ENCODE measurements at regions not wholly inside any gene's neighbourhood (a gene's known extent, or its start where the extent isn't known, plus 50 kb on each side); places are given as distances from the start of the nearest gene placed in this dataset.
"Not testable (repeated sequence)": the region's sequence is repeated elsewhere in the genome, so short reads cannot be mapped to it uniquely, and the experiment has no call there.

GRCh38 chr3:139116631-139117030 lies 71.9 kb upstream of the PRR23C start:
- not testable (repeated sequence) for DNase-seq

DNA sequence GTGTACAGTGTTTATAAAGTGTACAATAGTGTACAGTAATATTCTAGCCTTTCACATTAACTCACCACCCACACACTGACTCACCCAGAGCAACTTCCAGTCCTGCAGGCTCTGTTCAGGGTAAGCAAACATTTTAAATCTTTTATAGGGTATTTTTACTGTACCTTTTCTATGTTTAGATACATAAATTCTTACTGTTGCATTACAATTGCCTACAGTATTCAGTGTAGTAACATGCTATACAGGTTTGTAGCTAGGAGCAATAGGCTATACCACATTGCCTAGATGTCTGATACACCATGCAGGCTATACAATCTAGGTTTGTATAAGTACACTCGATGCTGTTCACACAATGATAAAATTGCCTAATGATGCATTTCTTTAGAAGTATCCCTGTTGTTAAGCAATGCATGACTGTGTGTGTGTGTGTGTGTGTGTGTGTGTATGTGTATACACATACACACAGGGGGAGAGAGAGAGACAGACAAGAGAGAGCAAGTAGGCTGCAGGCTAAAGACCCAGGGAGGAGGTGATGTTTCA lies 72.5 kb upstream of the PRR23C start:
- DNase-seq = no peak

DNA sequence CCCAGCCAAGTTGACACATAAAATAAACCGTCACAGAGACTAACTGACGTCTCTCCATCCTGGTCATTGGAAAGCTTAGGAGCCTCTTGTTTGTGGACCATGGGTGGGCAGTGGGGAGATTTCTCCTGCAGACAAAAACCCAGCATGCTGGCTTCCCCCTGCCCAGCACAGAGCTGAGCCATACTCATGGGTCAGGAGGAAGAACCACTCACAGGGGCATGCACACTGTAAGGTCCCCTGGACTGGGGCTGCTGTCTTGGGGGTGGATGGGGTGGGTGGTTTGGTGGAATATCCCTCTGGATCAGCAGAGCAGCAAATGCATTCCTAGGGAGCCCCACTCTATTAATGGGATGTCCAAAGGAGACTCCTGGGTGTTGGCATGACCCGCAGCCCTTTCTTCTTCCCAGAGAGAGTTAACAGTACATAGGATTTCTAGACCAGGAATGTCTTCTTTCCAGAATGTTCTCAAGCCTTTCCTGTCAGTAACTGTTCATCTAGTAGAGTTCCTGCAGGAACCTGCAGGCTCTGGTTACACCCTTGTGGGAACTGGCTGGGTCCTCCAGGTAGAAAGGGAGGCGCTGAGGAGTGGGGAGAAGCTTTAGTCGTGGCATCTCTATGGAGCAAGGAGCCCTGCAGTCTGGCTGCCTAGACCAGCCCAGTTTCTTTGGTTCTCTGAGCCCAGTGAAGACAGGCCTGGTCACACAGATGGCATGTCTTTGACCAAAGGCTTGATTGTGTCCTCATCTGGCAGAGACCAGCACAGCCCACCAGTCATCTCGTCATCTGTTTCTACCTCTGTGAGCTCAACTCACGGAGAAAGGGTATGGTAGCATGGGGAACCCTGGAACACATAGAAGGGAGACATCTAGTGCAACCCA lies 73.4 kb upstream of the PRR23C start:
- DNase-seq = no peak

DNA sequence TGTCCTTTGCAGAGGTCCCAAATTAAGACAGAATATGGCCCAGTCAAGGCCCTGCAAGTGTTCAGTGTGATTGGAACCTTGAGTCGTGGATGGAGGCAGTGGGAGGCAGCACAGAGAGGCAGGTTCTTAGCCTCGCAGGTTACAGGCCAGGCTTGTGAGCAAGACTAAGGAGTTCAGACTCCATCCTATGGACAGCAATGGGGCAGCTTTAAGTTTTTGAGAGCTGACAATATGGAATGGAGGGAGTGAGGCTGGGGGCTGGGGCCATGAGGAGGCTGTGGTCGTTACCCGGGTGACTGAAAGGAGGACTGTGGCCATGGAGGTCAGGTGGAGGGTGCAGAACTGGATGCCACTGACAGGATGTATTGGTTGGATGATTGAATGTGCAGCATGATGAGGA lies 74.1 kb upstream of the PRR23C start:
- DNase-seq = no peak

DNA sequence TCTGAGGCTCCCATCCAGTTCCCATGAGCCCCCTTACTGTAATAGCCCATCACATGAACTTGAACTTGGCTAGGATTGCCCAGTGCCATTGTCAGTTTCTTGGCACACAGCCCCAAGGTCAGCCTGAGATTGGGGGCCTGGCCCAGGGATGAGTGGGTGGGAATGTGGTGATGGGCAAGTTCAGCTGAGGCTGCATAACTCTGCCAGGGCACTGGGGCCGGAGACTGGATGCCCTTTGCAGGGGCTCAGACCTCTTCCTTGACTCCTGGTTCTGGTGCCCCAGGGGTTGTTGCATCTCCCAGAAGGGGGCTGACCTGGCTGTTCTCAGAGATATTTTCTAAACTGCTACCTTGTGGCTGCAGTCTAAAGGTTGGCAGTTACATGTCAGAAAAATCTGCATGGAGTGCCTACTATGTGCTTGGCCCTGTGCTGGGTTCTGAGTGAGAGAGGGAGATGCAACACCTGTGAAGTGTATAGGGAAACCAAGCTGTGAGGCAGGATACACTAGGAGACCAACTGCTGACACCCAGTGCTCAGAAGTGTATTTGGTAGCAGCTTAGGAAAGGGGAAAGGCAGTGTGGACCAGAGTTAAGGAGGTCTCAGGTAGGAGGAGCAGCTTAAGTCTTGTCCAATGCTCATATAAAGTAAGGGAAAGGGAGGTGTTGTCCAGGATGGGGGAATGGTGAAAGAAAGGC lies 74.8 kb upstream of the PRR23C start:
- DNase-seq = no peak

DNA sequence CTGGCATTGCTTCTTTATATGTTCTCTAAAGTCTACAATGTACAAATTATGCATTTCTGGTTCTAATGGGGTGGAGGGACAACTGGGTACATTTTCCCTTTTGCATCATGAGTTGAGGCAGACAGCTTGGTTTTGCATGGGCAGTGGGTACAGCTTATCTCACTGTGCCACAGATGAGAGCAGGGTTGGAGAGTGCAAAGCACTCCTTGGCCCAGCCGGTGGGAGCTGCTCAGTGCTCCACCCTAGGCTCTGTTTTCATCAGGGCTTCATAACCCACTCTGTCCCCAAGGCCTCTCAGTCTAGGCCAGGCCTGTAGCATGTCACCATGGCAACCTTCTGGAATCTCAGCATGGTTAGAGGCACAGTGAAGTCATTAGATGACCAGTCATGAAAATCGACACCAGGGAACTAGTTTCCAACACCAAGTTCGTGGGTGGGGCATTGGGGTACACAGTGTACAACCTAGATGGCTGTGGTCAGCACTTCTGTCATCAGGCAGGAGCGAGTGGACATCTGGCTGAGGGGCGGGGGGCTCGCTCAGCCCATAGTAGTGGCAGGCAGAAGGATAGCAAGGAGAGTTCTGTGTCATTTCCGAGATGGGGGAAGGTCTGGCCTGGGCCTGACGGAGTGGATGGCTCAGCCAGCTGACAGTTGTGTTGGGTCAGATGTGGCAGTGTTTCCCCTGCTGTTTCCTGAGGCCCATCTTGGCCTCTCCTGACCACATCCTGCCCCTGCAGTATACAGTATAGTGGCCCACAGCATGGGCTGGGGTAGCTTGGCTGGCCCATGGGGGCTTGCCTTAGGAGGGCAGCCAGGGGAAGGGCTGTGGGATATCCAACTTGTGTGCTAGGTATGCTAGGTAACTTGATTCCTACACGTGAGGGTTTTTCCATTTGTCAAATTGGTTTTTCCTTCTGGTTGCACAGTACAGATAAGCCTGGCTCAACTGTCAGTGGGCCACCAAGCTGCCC lies 75.7 kb upstream of the PRR23C start:
- DNase-seq = peak in 1 of 2 experiments; percentile 64

DNA sequence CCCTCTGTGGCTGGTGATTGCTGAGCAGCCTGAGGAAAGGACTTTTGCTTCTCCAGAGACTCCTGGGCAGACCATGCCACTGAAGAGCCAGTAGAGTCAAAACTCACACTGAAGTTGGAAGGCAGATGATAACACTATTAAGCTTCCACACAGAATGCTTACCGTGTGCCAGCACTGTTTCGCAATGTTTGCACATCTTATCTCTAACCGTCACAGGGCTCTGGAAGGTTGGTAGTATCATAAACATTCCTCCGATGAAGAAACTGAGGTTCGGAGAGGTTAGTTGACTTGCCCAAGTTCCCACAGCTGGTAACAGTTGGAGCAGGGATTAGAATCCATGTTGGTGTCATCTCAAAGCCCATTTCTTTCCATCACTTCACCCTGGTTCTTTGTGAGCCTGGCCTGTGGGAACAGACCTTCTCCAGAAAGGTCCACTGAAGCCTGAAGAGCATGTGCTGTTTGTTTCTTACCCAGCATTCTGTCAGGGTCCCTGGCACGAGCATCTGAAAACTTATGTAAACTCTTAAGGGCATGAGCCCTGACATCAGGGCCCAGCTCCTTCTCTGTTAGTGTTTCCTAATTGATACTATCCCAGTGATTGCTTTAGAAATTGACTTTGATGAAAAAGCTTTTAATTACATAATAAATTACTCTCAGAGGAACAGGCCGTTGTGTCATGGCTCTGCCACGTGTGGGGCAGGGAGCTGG lies 77.0 kb upstream of the PRR23C start:
- DNase-seq = no peak

- no peak for DNase-seq
Observed at GRCh38 chr3:139122221-139122581, 77.5 kb upstream of the PRR23C start.

GRCh38 chr3:139122612-139123011 lies 77.9 kb upstream of the PRR23C start:
- DNase-seq = no peak

DNA sequence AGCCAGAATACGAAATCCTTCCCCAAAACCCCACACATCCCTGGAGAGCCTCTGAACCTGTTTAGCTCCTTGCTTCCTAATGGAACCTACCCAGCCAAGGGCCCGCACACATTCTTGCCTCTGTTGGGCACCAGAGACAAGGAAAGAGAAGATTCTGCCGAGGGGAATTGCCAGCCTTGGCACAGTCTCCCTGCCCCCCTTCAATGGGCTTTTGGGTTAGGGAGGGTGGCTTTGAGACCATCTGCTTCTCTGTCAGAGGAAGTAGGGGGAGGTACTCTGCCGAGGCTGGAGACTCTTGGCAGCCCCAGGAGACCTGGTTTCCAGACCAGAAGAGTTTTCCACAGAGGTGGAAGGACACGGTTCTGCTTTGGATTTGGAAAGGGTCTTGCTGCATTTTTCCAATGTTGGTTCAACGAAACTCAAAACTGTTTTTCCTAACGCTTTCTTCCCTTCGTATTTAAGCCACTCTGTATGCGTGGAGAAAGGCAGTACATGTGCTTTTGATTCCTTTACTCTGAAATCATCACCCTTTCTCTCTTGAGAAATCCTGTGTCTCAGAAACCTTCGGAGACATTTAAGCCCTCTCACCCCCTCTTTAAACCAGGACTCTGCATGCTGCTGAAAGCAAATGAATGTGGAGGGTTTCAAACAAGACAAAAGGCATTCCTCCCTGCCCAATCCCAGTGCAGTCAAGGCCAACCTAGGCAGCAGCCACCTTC lies 78.8 kb upstream of the PRR23C start:
- peak; percentile 90 to 94 for DNase-seq

DNA sequence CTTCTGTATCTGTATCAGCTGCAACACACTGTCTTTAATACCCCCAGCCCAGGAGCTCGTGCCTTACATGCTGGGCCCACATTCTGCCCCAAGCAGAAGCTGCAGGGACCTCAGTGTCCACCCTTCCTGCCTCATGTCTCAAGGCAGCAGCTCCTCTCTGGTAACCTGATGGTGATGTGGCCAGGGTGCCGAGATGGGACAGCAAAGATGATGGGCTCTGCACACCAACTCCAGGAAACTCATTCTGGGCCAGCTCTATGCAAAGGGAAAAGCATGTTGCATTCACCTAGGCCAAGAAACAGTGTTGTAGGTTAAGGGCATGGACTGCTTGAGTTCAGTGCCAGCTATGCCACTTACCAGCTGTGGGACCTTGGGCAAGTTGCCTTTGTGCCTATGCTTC lies 79.5 kb upstream of the PRR23C start:
- no peak for DNase-seq

DNA sequence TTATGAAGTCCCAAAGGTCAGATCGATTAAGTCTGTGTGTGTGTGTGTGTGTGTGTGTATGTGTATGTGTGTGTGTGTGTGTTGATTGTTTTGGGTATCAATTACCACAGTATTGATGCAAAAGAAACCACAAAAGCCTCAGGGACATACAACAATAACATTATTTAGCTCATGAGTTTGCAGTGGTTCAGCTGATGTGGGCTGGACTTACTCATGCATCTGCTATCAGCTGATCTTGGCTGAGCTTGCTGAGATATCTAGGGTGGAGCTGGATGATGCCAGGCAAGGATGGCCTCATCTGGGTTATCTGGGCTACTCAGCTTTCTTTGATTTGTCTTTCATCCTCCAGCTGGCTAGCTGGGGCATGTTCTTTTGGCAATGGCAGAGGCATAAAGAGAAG lies 82.4 kb upstream of the PRR23C start:
- DNase-seq = no peak

DNA sequence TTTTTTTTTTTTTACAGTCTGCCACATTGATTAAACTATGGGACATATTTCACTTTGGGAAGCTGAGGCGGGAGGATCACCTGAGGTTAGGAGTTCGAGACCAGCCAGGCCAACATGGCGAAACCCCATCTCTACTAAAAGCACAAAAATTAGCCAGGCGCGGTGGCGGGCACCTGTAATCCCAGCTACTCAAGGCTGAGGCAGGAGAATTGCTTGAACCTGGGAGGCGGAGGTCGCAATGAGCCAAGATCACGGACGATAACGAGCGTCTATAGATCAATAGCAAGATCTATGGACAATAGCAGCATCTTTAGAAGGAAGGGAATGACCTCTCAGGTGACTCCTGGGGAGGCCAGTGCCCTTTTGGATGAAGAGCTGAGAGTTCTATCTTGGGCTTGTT lies 82.9 kb upstream of the PRR23C start:
- DNase-seq = not testable (repeated sequence)

- DNase-seq = no peak
Observed at GRCh38 chr3:139128803-139129202, 84.1 kb upstream of the PRR23C start.

GRCh38 chr3:139129892-139130291 lies 85.2 kb upstream of the PRR23C start:
- DNase-seq = peak; percentile 90 to 98

DNA sequence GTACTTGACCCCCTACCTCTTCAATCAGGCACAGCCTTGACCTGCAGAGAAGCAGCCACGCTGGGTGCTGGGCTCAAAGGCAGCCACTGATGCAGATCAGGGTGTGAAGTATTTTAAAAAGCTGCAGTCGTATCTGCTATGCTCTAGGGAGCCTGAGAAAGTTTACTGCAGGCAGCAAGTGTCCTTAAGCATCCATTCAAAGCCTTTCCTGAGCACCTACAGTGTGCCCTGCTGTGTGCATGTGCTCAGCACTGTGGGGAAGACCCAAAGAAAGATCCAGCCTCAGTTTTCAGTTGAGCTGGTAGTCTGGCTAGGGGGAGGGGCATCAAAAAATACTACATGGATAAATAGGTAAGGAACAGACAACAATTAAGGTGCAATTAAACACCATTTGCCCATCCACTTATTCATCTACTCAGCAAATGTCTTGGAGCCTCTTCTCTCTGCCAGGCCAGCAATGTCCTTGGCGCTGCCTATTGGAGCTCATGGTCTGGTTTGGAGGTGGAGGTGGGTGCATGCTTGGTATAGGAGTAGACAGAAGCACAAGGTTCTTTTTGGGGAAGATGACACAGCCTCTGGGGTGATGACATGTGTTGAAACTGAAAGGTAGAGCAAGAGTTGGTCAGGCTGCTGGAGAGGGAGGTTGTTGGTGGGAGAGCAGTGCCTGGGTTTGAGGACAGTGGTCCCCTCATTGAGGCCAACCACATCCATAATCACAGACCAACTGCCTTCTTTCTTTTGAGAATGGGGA lies 85.9 kb upstream of the PRR23C start:
- DNase-seq = no peak

- no peak for DNase-seq
Observed at GRCh38 chr3:139131951-139132350, 87.3 kb upstream of the PRR23C start.

- peak; percentile 94 to 99 for DNase-seq
Observed at GRCh38 chr3:139132976-139133375, 88.3 kb upstream of the PRR23C start.

- DNase-seq = no peak
Observed at GRCh38 chr3:139134678-139135372, 90.1 kb upstream of the PRR23C start.

DNA sequence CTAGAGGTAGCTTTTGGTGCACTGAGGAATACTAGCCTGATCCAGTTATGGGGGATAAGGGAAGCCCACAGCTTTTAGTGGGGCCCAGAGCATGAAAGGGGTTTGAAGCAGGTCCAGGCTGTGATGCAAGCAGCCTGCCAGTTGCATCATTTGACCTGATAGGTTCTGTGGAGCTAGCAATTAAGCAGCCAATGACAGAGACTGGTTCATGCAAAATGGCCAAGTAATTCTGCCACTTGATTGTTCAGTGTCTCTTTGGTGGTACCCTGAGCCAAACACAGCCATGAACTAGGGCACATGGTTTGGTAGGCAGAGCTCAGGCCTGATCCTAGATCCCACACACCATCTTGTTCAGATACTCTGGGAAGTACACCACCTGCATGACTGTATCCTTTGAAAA lies 91.0 kb upstream of the PRR23C start:
- DNase-seq = peak in 1 of 2 experiments; percentile 73
